KG1 (cell line): ENCODE measurements at regions not wholly inside any gene's neighbourhood (a gene's known extent, or its start where the extent isn't known, plus 50 kb on each side); places are given as distances from the start of the nearest gene placed in this dataset.

Experiments used
- DNase-seq: peaks from one replicate; lab custom pipeline; 2025; lab: John Stamatoyannopoulos, UW

- DNase-seq, result no peak
These were observed 607.2 kb downstream of the QKI start for GRCh38 chr6:164021589-164022250.

GRCh38 chr6:164020142-164020541, 605.6 kb downstream of the QKI start:
- no peak for DNase-seq

- DNase-seq, result no peak
These were observed 603.6 kb downstream of the QKI start for GRCh38 chr6:164018133-164018532.

- no peak for DNase-seq
These were observed 601.5 kb downstream of the QKI start for GRCh38 chr6:164016056-164016455.

GRCh38 chr6:164015088-164015484, 600.6 kb downstream of the QKI start:
- DNase-seq, result no peak

- DNase-seq, result no peak
These were observed 600.0 kb downstream of the QKI start for GRCh38 chr6:164014346-164015087.

GRCh38 chr6:164013480-164014208, 599.1 kb downstream of the QKI start:
- no peak for DNase-seq

GRCh38 chr6:164011321-164011720, 596.8 kb downstream of the QKI start:
- no peak for DNase-seq

GRCh38 chr6:164010441-164011103, 596.1 kb downstream of the QKI start:
- no peak for DNase-seq

- no peak for DNase-seq
These were observed 594.4 kb downstream of the QKI start for GRCh38 chr6:164008902-164009301.

GRCh38 chr6:164007881-164008280, 593.4 kb downstream of the QKI start:
- DNase-seq, result no peak

GRCh38 chr6:164006459-164006858, 591.9 kb downstream of the QKI start:
- DNase-seq, result no peak

- DNase-seq, result no peak
These were observed 590.6 kb downstream of the QKI start for GRCh38 chr6:164005004-164005711.

GRCh38 chr6:164000276-164000675, 585.8 kb downstream of the QKI start:
- no peak for DNase-seq

- no peak for DNase-seq
These were observed 585.1 kb downstream of the QKI start for GRCh38 chr6:163999475-164000125.

- no peak for DNase-seq
These were observed 584.0 kb downstream of the QKI start for GRCh38 chr6:163998496-163998895.

- no peak for DNase-seq
These were observed 582.0 kb downstream of the QKI start for GRCh38 chr6:163996491-163996890.

- no peak for DNase-seq
These were observed 580.0 kb downstream of the QKI start for GRCh38 chr6:163994566-163994965.

GRCh38 chr6:163992701-163993100, 578.2 kb downstream of the QKI start:
- no peak for DNase-seq

GRCh38 chr6:163992056-163992455, 577.5 kb downstream of the QKI start:
- no peak for DNase-seq

GRCh38 chr6:163991321-163991720, 576.8 kb downstream of the QKI start:
- no peak for DNase-seq
